Dedifferentiated amniotic fluid mesenchymal stem cell (primary cell): ENCODE measurements at regions not wholly inside any gene's neighbourhood (a gene's known extent, or its start where the extent isn't known, plus 50 kb on each side); places are given as distances from the start of the nearest gene placed in this dataset.
A peak's percentile ranks its signal among the peaks of the same experiment; 100 is the strongest.

Source experiments
- DNase-seq: peaks from one replicate; pipeline ENCODE4 v3.0.0-alpha.2; 2016; ENCODE audit errors: extremely low spot score

GRCh38 chr5:106882035-106882434 is 788.7 kb downstream of the EFNA5 start:
- no peak for DNase-seq

- DNase-seq = no peak
Observed at GRCh38 chr5:106880656-106881055, 790.1 kb downstream of the EFNA5 start.

- DNase-seq = peak; percentile 40
Observed at GRCh38 chr5:106877881-106878280, 792.9 kb downstream of the EFNA5 start.

- DNase-seq = no peak
Observed at GRCh38 chr5:106876665-106877194, 794.0 kb downstream of the EFNA5 start.

GRCh38 chr5:106876298-106876622 is 794.5 kb downstream of the EFNA5 start:
- DNase-seq = no peak

- DNase-seq = no peak
Observed at GRCh38 chr5:106875591-106876297, 795.0 kb downstream of the EFNA5 start.

- DNase-seq = no peak
Observed at GRCh38 chr5:106874974-106875373, 795.8 kb downstream of the EFNA5 start.

- DNase-seq = no peak
Observed at GRCh38 chr5:106874531-106874930, 796.2 kb downstream of the EFNA5 start.

- no peak for DNase-seq
Observed at GRCh38 chr5:106873568-106873967, 797.2 kb downstream of the EFNA5 start.

GRCh38 chr5:106865279-106865678 is 805.5 kb downstream of the EFNA5 start:
- no peak for DNase-seq

- DNase-seq = no peak
Observed at GRCh38 chr5:106862450-106863193, 808.1 kb downstream of the EFNA5 start.

- no peak for DNase-seq
Observed at GRCh38 chr5:106860398-106861044, 810.2 kb downstream of the EFNA5 start.

GRCh38 chr5:106858616-106859015 is 812.1 kb downstream of the EFNA5 start:
- DNase-seq = no peak

- no peak for DNase-seq
Observed at GRCh38 chr5:106854922-106855321, 815.8 kb downstream of the EFNA5 start.

GRCh38 chr5:106854105-106854687 is 816.5 kb downstream of the EFNA5 start:
- DNase-seq = no peak

- no peak for DNase-seq
Observed at GRCh38 chr5:106853266-106853665, 817.5 kb downstream of the EFNA5 start.

GRCh38 chr5:106849266-106849665 is 821.5 kb downstream of the EFNA5 start:
- DNase-seq = no peak

GRCh38 chr5:106843812-106844416 is 826.8 kb downstream of the EFNA5 start:
- DNase-seq = no peak

GRCh38 chr5:106833517-106833916 is 837.2 kb downstream of the EFNA5 start:
- DNase-seq = no peak

- peak; percentile 78 for DNase-seq
Observed at GRCh38 chr5:106827061-106827460, 843.7 kb downstream of the EFNA5 start.

GRCh38 chr5:106825374-106825773 is 845.4 kb downstream of the EFNA5 start:
- peak; percentile 65 for DNase-seq

GRCh38 chr5:106822851-106823250 is 847.9 kb downstream of the EFNA5 start:
- no peak for DNase-seq
